Esophagus squamous epithelium (tissue), 4 donors: ENCODE measurements at regions not wholly inside any gene's neighbourhood (a gene's known extent, or its start where the extent isn't known, plus 50 kb on each side); places are given as distances from the start of the nearest gene placed in this dataset.
"Not testable (repeated sequence)": the region's sequence is repeated elsewhere in the genome, so short reads cannot be mapped to it uniquely, and the experiment has no call there.

Experiments used
- CTCF ChIP-seq, 6 experiments: fragments of 450-650 bp in 4 of 6; fragments of 200-600 bp in 2 of 6; sonication (generic) in 2 of 6; IDR thresholded peaks; one replicate each; pipeline ENCODE4 v1.5.1; 2016 to 2019; ENCODE audit warnings: antibody characterized with exemption in 6 of 6, mild to moderate bottlenecking in 4 of 6, moderate library complexity in 4 of 6
- POLR2A ChIP-seq, 4 donors: fragments of 450-650 bp; IDR thresholded peaks; one replicate each; pipeline ENCODE4 v1.6.1; 2017; ENCODE audit warnings: antibody characterized with exemption in 4 of 4, mild to moderate bottlenecking in 4 of 4, moderate library complexity in 3 of 4

GRCh38 chr5:17864903-17865302 is 230.6 kb downstream of the TAF11L14 start:
- not testable (repeated sequence) for TF ChIP-seq CTCF, POLR2A (IDR thresholded peaks at IDR 0.05)
